ENCODE measurements at regions not wholly inside any gene's neighbourhood (a gene's known extent, or its start where the extent isn't known, plus 50 kb on each side); places are given as distances from the start of the nearest gene placed in this dataset.

DNA sequence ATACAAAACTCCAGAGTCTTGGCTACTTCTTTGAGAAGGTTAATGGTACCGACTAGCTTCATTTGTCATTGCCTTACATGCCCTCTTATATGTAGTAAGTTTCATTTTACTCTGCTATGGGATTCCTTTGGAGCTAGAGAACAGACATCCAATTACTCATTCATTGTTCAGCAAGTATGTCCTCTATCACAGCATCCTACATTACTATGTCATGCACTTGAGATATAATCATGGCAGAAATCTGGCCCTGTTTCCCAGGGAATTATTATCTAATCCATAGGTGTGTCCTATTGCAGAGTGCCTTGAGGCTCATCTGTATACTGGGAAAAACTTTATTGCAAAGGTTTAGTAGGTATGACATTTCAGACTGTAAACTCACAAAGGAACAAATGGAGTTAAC, 333.1 kb upstream of the NECTIN3 start:
- TF ChIP-seq POLR2A (IDR thresholded peaks at IDR 0.05; ENCODE audit: low read length) (no peak), GATA1 (IDR thresholded peaks at IDR 0.05; ENCODE audit: low read depth, low read length) (no peak)

Measured in erythroblast (primary cell).